ENCODE measurements at regions not wholly inside any gene's neighbourhood (a gene's known extent, or its start where the extent isn't known, plus 50 kb on each side); places are given as distances from the start of the nearest gene placed in this dataset.
"Not testable (repeated sequence)": the region's sequence is repeated elsewhere in the genome, so short reads cannot be mapped to it uniquely, and the experiment has no call there.

- not testable (repeated sequence) for TF ChIP-seq CTCF (IDR thresholded peaks at IDR 0.05 in 4 of 5, conservative IDR thresholded peaks at IDR 0.05 in 1 of 5); POLR2A (IDR thresholded peaks at IDR 0.05)
Observed at GRCh38 chr10:45122180-45122860, 121.6 kb downstream of the ZNF22 start.
